ENCODE measurements at regions not wholly inside any gene's neighbourhood (a gene's known extent, or its start where the extent isn't known, plus 50 kb on each side); places are given as distances from the start of the nearest gene placed in this dataset.

- H3K27me3 Mint-ChIP-seq: no peaks in the 10 kb centered on the region
- Histone ChIP-seq H3K4me3 (ENCODE audit: control insufficient read depth in 1 of 2, extremely low read depth in 1 of 2, low read length in 1 of 2) (no peak overlapping the region), H3K4me1 (ENCODE audit: control insufficient read depth in 1 of 2, extremely low read depth in 1 of 2, insufficient read depth in 2 of 2, low read length in 2 of 2) (no peaks in the 10 kb centered on the region), H3K27me3 (replicated peaks in 1 of 2; ENCODE audit: control insufficient read depth in 2 of 2, extremely low read depth in 1 of 2, insufficient read depth in 2 of 2, low read length in 1 of 2) (no peaks in the 10 kb centered on the region), H3K9me3 (no peaks in the 10 kb centered on the region), H3K36me3 (ENCODE audit: control insufficient read depth in 2 of 2, extremely low read depth in 1 of 2, insufficient read depth in 1 of 2, low read length in 1 of 2) (no peaks in the 10 kb centered on the region), H3K27ac (ENCODE audit: low read length) (no peak overlapping the region)
- ChIA-PET CTCF (no interaction called here), POLR2A (no interaction called here)
- H3K27ac Mint-ChIP-seq: no peak overlapping the region
- H3K9me3 Mint-ChIP-seq: peaks cover 7 to 14% (median 11%) of the 10 kb centered on the region in 3 donors
- no peak for ATAC-seq (replicated peaks in 1 of 4)
- H3K36me3 Mint-ChIP-seq: no peaks in the 10 kb centered on the region
- H3K4me3 Mint-ChIP-seq: no peak overlapping the region
- no peak for DNase-seq
- WGBS (ENCODE audit: insufficient coverage): 66% methylated on average over 4 of the region's 4 CpGs
- no peaks in the 10 kb centered on the region for H3K4me1 Mint-ChIP-seq
Observed at GRCh38 chr2:51511002-51511401, 479.1 kb upstream of the NRXN1 start.

GRCh38 chr2:51510303-51510702, 478.4 kb upstream of the NRXN1 start:
- Mint-ChIP-seq H3K36me3 (no peaks in the 10 kb centered on the region), H3K4me3 (no peak overlapping the region), H3K4me1 (no peaks in the 10 kb centered on the region), H3K27ac (no peak overlapping the region), H3K27me3 (no peaks in the 10 kb centered on the region), H3K9me3 (peaks cover 13 to 18% (median 14%) of the 10 kb centered on the region in 3 donors)
- Histone ChIP-seq H3K27me3 (replicated peaks in 1 of 2; ENCODE audit: control insufficient read depth in 2 of 2, extremely low read depth in 1 of 2, insufficient read depth in 2 of 2, low read length in 1 of 2) (no peaks in the 10 kb centered on the region), H3K9me3 (no peaks in the 10 kb centered on the region), H3K4me3 (ENCODE audit: control insufficient read depth in 1 of 2, extremely low read depth in 1 of 2, low read length in 1 of 2) (no peak overlapping the region), H3K4me1 (ENCODE audit: control insufficient read depth in 1 of 2, extremely low read depth in 1 of 2, insufficient read depth in 2 of 2, low read length in 2 of 2) (no peaks in the 10 kb centered on the region), H3K36me3 (ENCODE audit: control insufficient read depth in 2 of 2, extremely low read depth in 1 of 2, insufficient read depth in 1 of 2, low read length in 1 of 2) (no peaks in the 10 kb centered on the region), H3K27ac (ENCODE audit: low read length) (no peak overlapping the region)
- WGBS (ENCODE audit: insufficient coverage): 36% methylated on average over 2 of the region's 3 CpGs
- ChIA-PET CTCF (no interaction called here), POLR2A (no interaction called here)
- DNase-seq: no peak
- no peak for ATAC-seq (replicated peaks in 1 of 4)

GRCh38 chr2:51505533-51505932, 473.6 kb upstream of the NRXN1 start:
- CTCF ChIA-PET: no interaction called here
- 83% methylated on average over 4 of the region's 4 CpGs for WGBS (ENCODE audit: insufficient coverage)
- Mint-ChIP-seq H3K9me3 (peaks cover 13 to 18% (median 16%) of the 10 kb centered on the region in 3 donors), H3K27me3 (no peaks in the 10 kb centered on the region), H3K27ac (no peak overlapping the region), H3K4me3 (no peak overlapping the region), H3K36me3 (no peaks in the 10 kb centered on the region), H3K4me1 (no peaks in the 10 kb centered on the region)
- Histone ChIP-seq H3K4me1 (ENCODE audit: control insufficient read depth in 1 of 2, extremely low read depth in 1 of 2, insufficient read depth in 2 of 2, low read length in 2 of 2) (no peaks in the 10 kb centered on the region), H3K9me3 (no peaks in the 10 kb centered on the region), H3K4me3 (ENCODE audit: control insufficient read depth in 1 of 2, extremely low read depth in 1 of 2, low read length in 1 of 2) (no peak overlapping the region), H3K27ac (ENCODE audit: low read length) (no peak overlapping the region), H3K36me3 (ENCODE audit: control insufficient read depth in 2 of 2, extremely low read depth in 1 of 2, insufficient read depth in 1 of 2, low read length in 1 of 2) (no peaks in the 10 kb centered on the region), H3K27me3 (replicated peaks in 1 of 2; ENCODE audit: control insufficient read depth in 2 of 2, extremely low read depth in 1 of 2, insufficient read depth in 2 of 2, low read length in 1 of 2) (no peaks in the 10 kb centered on the region)
- no peak for DNase-seq
- ATAC-seq (replicated peaks in 1 of 4): no peak
- POLR2A ChIA-PET: no interaction called here

GRCh38 chr2:51490576-51491234, 458.8 kb upstream of the NRXN1 start:
- POLR2A ChIA-PET: no interaction called here
- no peaks in the 10 kb centered on the region for H3K36me3 ChIP-seq (ENCODE audit: control insufficient read depth in 2 of 2, extremely low read depth in 1 of 2, insufficient read depth in 1 of 2, low read length in 1 of 2)
- peaks cover 3% of the 10 kb centered on the region for H3K9me3 ChIP-seq
- no peak for DNase-seq
- peaks cover 15 to 30% (median 23%) of the 10 kb centered on the region in 3 donors for H3K9me3 Mint-ChIP-seq
- CTCF ChIA-PET: no interaction called here
- H3K27ac ChIP-seq (ENCODE audit: low read length): no peak overlapping the region
- H3K4me3 Mint-ChIP-seq: no peak overlapping the region
- no peaks in the 10 kb centered on the region for H3K27me3 Mint-ChIP-seq
- no peaks in the 10 kb centered on the region for H3K4me1 ChIP-seq (ENCODE audit: control insufficient read depth in 1 of 2, extremely low read depth in 1 of 2, insufficient read depth in 2 of 2, low read length in 2 of 2)
- H3K4me1 Mint-ChIP-seq: no peaks in the 10 kb centered on the region
- WGBS (ENCODE audit: insufficient coverage): 90% methylated on average over 3 of the region's 3 CpGs
- H3K27me3 ChIP-seq (replicated peaks in 1 of 2; ENCODE audit: control insufficient read depth in 2 of 2, extremely low read depth in 1 of 2, insufficient read depth in 2 of 2, low read length in 1 of 2): no peaks in the 10 kb centered on the region
- H3K27ac Mint-ChIP-seq: no peak overlapping the region
- no peak overlapping the region for H3K4me3 ChIP-seq (ENCODE audit: control insufficient read depth in 1 of 2, extremely low read depth in 1 of 2, low read length in 1 of 2)
- H3K36me3 Mint-ChIP-seq: no peaks in the 10 kb centered on the region
- ATAC-seq (replicated peaks in 1 of 4): no peak

GRCh38 chr2:51484605-51485004, 452.7 kb upstream of the NRXN1 start:
- H3K36me3 Mint-ChIP-seq: no peaks in the 10 kb centered on the region
- H3K4me1 ChIP-seq (ENCODE audit: control insufficient read depth in 1 of 2, extremely low read depth in 1 of 2, insufficient read depth in 2 of 2, low read length in 2 of 2): no peaks in the 10 kb centered on the region
- DNase-seq (no peak), ATAC-seq (replicated peaks in 1 of 4) (no peak)
- H3K27me3 ChIP-seq (replicated peaks in 1 of 2; ENCODE audit: control insufficient read depth in 2 of 2, extremely low read depth in 1 of 2, insufficient read depth in 2 of 2, low read length in 1 of 2): no peaks in the 10 kb centered on the region
- no peaks in the 10 kb centered on the region for H3K27me3 Mint-ChIP-seq
- H3K4me3 Mint-ChIP-seq: no peak overlapping the region
- H3K27ac ChIP-seq (ENCODE audit: low read length): no peak overlapping the region
- no peaks in the 10 kb centered on the region for H3K36me3 ChIP-seq (ENCODE audit: control insufficient read depth in 2 of 2, extremely low read depth in 1 of 2, insufficient read depth in 1 of 2, low read length in 1 of 2)
- H3K27ac Mint-ChIP-seq: no peak overlapping the region
- H3K4me3 ChIP-seq (ENCODE audit: control insufficient read depth in 1 of 2, extremely low read depth in 1 of 2, low read length in 1 of 2): no peak overlapping the region
- peaks cover 4 to 27% (median 27%) of the 10 kb centered on the region in 3 donors for H3K9me3 Mint-ChIP-seq
- POLR2A ChIA-PET: no interaction called here
- H3K9me3 ChIP-seq: peaks cover 3% of the 10 kb centered on the region
- no peaks in the 10 kb centered on the region for H3K4me1 Mint-ChIP-seq
- CTCF ChIA-PET: no interaction called here
- WGBS (ENCODE audit: insufficient coverage): 100% methylated on average over 1 of the region's 2 CpGs

- no peaks in the 10 kb centered on the region for H3K4me1 ChIP-seq (ENCODE audit: control insufficient read depth in 1 of 2, extremely low read depth in 1 of 2, insufficient read depth in 2 of 2, low read length in 2 of 2)
- ChIA-PET CTCF (no interaction called here), POLR2A (no interaction called here)
- Mint-ChIP-seq H3K9me3 (peaks cover 4 to 27% (median 24%) of the 10 kb centered on the region in 3 donors), H3K4me1 (no peaks in the 10 kb centered on the region), H3K27me3 (no peaks in the 10 kb centered on the region), H3K4me3 (no peak overlapping the region), H3K27ac (no peak overlapping the region), H3K36me3 (no peaks in the 10 kb centered on the region)
- no peak overlapping the region for H3K4me3 ChIP-seq (ENCODE audit: control insufficient read depth in 1 of 2, extremely low read depth in 1 of 2, low read length in 1 of 2)
- no peak for DNase-seq
- no peak for ATAC-seq (replicated peaks in 1 of 4)
- no peak overlapping the region for H3K27ac ChIP-seq (ENCODE audit: low read length)
- no peaks in the 10 kb centered on the region for H3K27me3 ChIP-seq (replicated peaks in 1 of 2; ENCODE audit: control insufficient read depth in 2 of 2, extremely low read depth in 1 of 2, insufficient read depth in 2 of 2, low read length in 1 of 2)
- H3K9me3 ChIP-seq: peaks cover 3% of the 10 kb centered on the region
- no CpG with 5 or more reads among the region's 1 CpG for WGBS (ENCODE audit: insufficient coverage)
- no peaks in the 10 kb centered on the region for H3K36me3 ChIP-seq (ENCODE audit: control insufficient read depth in 2 of 2, extremely low read depth in 1 of 2, insufficient read depth in 1 of 2, low read length in 1 of 2)
Observed at GRCh38 chr2:51483720-51484119, 451.8 kb upstream of the NRXN1 start.

GRCh38 chr2:51472783-51473182, 440.9 kb upstream of the NRXN1 start:
- ChIA-PET POLR2A (no interaction called here), CTCF (no interaction called here)
- Histone ChIP-seq H3K27me3 (replicated peaks in 1 of 2; ENCODE audit: control insufficient read depth in 2 of 2, extremely low read depth in 1 of 2, insufficient read depth in 2 of 2, low read length in 1 of 2) (no peaks in the 10 kb centered on the region), H3K27ac (ENCODE audit: low read length) (no peak overlapping the region), H3K4me1 (ENCODE audit: control insufficient read depth in 1 of 2, extremely low read depth in 1 of 2, insufficient read depth in 2 of 2, low read length in 2 of 2) (no peaks in the 10 kb centered on the region), H3K9me3 (no peaks in the 10 kb centered on the region), H3K36me3 (ENCODE audit: control insufficient read depth in 2 of 2, extremely low read depth in 1 of 2, insufficient read depth in 1 of 2, low read length in 1 of 2) (no peaks in the 10 kb centered on the region), H3K4me3 (ENCODE audit: control insufficient read depth in 1 of 2, extremely low read depth in 1 of 2, low read length in 1 of 2) (no peak overlapping the region)
- ATAC-seq (replicated peaks in 1 of 4) (no peak), DNase-seq (no peak)
- no peak overlapping the region for H3K27ac Mint-ChIP-seq
- H3K27me3 Mint-ChIP-seq: no peaks in the 10 kb centered on the region
- no peaks in the 10 kb centered on the region for H3K4me1 Mint-ChIP-seq
- 81% methylated on average over 4 of the region's 7 CpGs for WGBS (ENCODE audit: insufficient coverage)
- H3K36me3 Mint-ChIP-seq: no peaks in the 10 kb centered on the region
- H3K4me3 Mint-ChIP-seq: no peak overlapping the region
- H3K9me3 Mint-ChIP-seq: peaks cover 12 to 30% (median 25%) of the 10 kb centered on the region in 3 donors
